Skeletal muscle cell (primary cell): ENCODE measurements at regions not wholly inside any gene's neighbourhood (a gene's known extent, or its start where the extent isn't known, plus 50 kb on each side); places are given as distances from the start of the nearest gene placed in this dataset.
"Not testable (repeated sequence)": the region's sequence is repeated elsewhere in the genome, so short reads cannot be mapped to it uniquely, and the experiment has no call there.

Source experiments
- DNase-seq: peaks from one replicate; pipeline ENCODE4 v3.0.0-alpha.2; 2010; ENCODE audit warnings: low read depth
- H3K4me3 ChIP-seq: 2 replicates; pipeline ENCODE4 v1.5.1; 2011; ENCODE audit warnings: low read depth, mild to moderate bottlenecking, control low read depth, low read length, moderate library complexity

DNA sequence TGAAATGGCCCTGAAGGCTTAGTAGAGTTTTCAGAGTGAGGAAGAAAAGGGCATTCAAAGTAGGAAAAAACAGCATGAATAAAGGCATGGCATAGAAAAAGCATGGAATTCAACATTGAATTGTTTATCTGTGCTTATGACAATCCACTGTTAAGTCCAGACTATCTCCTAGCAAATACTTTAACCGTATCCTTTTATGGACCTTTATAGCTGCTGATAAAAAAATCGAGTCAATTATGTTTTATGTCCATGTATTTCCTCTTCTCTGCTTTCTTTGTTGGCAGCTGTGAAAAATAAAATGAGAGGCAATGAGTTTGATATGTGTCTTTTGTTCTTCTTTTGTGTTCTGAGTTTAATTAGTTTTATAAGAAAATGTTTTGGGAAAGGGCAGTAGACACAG is 70.4 kb downstream of the TDRD15 start:
- no peak for DNase-seq
- H3K4me3 ChIP-seq: no peak overlapping the region

DNA sequence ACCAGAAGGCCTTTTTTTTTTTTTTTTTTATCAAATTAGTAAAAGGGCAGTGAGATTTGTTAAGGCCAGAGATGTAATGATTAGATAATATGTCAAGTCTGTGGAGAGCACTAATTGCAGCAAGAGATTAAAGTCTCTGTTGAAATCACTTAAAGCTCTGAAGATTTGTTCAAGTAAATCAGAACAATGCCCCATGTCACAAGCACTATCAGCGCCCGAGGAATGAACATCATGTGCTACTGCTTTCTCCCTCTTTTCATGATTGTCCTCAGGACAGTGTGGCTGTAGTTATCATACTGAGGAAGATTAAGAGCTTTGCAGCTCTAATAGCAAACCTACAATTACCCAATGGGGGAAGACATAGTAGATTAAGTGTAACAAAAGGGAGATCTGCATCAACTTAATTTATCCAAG is 71.1 kb downstream of the TDRD15 start:
- H3K4me3 ChIP-seq: no peak overlapping the region
- DNase-seq: no peak

DNA sequence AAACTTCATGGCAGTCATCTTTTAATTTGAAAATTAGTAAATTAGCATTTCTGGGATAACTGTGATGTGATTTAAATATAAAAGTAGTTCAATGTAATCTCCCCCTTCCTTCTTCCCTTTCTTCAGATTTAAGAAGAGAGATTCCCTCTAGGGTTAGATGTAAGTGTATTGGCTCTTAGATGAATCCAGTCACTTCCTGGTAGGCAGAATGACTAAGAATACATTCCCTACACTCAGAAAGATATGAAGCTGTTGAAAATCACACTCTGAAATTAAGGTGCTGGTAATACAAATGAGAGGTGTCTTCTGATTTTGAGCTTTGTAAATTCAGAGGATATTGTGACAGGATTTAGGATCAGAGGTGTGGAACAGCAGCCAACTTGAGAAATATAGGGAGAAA is 71.6 kb downstream of the TDRD15 start:
- H3K4me3 ChIP-seq: no peak overlapping the region
- no peak for DNase-seq

DNA sequence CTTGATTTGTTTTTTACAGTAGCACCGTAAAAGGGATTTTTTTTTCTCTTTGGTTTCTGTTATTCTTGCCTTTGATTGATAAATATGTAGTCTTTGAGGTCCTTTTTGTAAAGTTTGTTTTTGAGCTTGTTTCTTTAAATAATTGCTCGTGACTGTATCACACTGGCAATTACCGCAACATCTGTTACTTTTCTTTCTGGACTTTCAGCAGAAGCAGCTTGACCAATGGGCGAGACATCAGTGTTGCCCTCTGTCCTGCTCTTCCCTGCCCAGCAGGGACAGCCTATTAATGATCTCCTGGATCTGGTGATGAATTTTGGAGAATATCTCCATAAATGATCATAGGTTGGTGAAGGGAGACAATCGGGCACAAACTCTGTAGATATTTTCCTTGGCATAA is 74.9 kb downstream of the TDRD15 start:
- no peak overlapping the region for H3K4me3 ChIP-seq
- DNase-seq: no peak

DNA sequence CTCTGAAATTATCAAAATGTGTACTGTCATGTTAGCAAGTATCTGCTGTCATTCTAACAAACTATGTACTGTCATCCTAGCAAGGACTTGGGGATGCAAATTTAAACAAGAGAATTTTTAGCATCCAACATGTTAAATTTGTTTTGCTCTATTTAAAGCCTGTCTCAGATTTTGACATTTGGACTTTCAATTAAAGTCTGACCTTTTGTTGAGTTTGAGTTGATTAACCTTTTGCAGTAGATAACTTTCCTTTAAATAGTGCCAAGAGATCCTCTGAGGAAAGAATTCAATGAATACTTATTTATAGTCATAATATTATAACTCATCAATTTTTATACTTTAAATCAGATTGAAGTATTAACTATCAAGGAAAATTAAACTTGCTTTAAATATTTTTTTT is 80.2 kb downstream of the TDRD15 start:
- no peak for DNase-seq

DNA sequence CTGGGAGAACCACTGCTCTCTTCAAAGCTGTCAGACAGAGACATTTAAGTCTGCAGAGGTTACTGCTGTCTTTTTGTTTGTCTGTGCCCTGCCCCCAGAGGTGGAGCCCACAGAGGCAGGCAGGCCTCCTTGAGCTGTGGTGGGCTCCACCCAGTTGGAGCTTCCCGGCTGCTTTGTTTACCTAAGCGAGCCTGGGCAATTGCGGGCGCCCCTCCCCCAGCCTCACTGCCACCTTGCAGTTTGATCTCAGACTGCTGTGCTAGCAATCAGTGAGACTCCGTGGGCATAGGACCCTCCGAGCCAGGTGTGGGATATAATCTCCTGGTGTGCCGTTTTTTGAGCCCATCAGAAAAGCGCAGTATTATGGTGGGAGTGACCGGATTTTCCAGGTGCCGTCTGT is 90.3 kb downstream of the TDRD15 start:
- H3K4me3 ChIP-seq, DNase-seq: not testable (repeated sequence)

More for the DNA sequence above, 80.2 kb downstream of the TDRD15 start:
- no peak overlapping the region for H3K4me3 ChIP-seq

DNA sequence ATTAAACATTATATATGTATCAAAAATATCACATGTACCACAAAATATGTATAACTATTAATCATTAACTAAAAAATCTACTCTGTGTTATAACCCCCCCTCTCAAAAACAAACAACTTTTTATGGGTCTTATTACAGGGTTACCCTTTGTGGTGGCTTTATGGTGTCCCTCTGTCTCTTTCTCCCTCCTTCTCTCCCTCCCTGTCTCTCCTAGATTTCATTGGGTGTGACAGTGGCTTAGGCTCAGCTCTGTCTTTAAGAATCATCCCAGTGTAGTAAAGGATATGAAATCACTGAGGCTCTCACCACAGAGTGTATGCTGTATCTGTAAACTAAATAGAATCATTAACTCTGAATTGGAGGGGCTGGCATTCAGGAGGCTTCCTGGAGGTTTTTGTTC is 93.7 kb downstream of the TDRD15 start:
- H3K4me3 ChIP-seq: no peak overlapping the region
- DNase-seq: no peak

DNA sequence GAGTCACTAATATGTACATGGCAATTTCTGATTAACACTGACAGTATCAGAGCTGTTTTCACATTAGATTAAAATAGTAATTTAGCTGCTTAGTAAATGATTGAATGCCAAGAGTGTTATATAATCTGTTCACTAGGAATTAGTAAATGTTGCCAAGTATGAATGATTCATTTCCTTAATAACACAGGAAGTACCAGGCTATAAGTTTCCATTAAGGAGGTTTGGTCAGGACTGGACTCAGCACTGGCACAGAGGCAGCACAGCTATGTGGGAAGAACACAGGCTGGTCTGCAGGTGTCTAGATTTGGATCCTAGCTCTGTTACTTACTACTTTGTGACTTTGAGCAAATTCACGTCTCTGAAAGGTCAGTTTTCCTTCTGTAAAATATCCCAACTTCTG is 97.2 kb downstream of the TDRD15 start:
- no peak overlapping the region for H3K4me3 ChIP-seq
- no peak for DNase-seq

DNA sequence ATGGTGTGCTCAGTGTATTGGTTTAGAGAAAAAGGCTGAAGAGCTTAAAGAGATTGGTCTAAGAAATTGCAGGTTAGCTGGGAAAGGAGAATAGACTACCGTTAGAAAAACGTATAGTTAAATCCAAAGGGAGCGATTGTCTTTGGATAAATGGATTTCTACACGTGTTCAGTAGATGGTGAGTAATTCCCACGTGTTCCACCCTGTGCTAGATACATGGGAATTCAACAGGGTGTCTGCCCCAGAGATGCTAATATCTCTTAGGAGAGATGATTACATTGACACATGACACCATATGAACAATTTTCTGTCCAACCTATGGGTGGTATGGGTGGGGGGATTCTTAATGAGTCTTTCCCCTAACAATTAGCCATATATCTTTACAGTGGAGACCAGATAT is 99.8 kb downstream of the TDRD15 start:
- DNase-seq: no peak
- H3K4me3 ChIP-seq: no peak overlapping the region

DNA sequence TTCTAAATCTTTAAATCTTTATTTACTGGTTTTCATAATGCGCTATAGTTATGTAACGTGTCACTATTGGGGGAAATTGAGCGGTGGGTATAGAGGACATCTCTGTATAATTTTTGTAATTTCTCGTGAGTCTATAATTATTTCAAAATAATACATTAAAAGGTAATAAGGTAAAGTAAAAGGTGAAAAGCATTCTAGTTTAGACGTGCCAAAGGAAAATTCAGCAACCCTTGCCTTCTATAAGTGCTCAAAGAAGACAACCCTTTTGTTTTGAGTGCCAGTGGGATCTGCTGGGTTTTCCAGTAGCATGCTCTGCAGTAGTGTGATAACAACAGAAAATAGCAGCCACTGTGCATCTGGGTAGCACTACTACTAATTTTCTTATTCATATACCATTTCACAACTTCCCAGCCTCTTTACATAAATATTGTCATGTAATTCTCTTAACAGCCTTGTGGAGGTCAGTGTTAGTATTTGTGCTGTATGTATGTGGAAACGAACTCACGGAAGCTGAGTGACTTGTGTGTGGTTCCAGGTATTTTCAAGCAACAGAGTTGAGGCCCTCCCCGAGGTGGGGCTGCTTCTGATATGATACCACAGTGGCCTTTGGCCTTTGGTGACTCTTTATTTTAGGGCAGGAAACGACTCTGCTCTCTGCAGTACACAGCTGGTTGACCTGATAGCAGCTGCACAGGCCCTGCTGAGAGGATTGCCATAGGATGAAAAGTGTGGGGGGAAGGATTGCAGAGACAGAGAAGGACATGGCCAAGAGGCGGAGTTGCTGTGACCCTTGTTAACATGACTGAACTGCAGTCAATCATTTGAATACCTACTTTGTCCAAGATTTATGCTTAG is 104.5 kb downstream of the TDRD15 start:
- DNase-seq: no peak
- no peak overlapping the region for H3K4me3 ChIP-seq

DNA sequence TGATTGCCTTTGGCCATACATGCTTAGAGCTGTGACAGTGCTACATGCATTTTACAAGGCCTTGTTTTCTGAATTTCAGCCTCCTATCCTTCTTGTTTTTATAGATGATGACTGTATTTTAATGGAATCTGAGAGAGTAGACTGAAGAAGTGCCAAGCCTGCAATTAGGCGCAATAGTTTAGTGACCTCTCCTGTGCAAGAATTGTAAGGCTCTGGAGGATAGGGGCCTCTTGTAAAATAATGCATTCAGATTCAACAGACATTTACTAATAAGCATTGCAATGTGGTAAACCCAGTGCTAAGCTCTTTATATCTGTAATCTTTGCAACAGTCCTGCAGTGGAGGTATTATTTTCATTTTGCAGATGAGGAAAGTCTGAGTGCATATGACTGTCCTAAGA is 105.5 kb downstream of the TDRD15 start:
- no peak overlapping the region for H3K4me3 ChIP-seq
- DNase-seq: no peak

DNA sequence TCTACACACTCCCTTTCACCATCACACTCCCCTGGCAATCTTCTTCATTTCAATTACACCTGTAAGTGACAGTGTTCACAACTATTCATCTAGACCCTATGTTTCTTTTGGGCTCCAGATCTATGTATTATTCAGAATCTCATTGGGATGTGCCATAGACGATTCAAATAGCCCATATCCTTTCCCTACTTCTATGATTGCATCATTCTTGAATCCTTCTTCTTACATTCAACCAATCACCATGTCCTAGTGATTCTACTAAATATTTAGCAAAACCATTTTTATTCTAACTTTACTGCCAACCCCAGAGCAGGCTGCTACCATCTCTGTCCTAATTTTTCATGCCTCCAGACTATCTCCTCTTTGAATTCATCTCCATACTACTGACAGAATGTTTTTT is 106.4 kb downstream of the TDRD15 start:
- no peak for DNase-seq
- no peak overlapping the region for H3K4me3 ChIP-seq

DNA sequence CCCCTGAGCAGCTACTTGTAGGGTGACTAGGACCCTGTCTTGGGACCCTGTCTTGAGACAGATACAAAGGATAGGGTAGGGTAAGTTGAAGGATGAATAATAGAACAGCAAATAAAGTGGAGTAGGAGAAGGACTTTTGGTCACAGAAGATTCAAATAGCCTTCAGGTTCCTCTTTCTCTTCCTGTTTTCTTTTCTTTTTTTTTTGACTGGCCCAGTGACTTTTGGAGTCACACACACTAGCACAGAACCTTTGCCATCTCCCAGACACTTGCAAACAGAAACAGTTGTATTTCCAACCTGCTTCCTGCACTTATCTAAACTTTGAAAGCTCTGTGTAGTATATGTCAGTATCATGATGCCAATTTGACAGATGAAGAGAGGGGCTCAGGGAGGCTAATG is 108.2 kb downstream of the TDRD15 start:
- DNase-seq: no peak
- no peak overlapping the region for H3K4me3 ChIP-seq

DNA sequence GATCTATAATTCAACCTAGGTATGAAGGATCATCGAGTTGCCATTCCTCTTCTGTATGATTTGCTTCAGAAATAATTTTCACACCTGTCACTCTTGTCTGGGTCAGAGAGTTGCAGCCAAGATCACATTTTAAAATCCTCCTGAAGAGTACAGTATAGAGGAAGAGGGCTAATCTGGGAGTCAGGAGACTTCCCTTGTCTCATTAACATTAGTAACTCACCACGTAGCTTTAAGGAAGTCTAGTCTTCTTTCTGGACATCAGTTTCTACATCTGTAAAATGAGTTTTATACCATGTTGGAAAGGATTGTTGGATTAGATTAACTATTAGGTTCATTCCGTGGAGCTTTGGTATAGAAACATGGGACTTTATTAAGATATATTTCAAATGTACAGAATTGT is 109.4 kb downstream of the TDRD15 start:
- no peak overlapping the region for H3K4me3 ChIP-seq
- no peak for DNase-seq

DNA sequence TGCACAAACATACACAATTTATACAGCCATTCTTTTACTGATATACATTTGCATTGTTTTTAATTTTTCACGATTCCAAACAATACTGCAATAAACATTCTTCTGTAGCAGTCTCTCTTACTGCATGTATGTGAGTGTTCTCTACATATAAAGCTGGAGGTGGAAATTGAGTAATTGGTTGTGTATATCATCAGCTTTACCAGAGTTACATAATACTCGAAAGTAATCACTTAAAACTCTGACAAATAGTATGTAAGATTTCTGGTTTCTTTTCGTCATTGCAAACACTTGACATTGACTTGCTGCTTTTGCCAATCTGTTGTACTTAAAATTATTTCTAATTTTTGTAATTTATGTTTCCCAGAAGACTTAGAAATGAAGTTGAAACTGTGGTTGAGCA is 110.2 kb downstream of the TDRD15 start:
- DNase-seq: no peak
- no peak overlapping the region for H3K4me3 ChIP-seq

DNA sequence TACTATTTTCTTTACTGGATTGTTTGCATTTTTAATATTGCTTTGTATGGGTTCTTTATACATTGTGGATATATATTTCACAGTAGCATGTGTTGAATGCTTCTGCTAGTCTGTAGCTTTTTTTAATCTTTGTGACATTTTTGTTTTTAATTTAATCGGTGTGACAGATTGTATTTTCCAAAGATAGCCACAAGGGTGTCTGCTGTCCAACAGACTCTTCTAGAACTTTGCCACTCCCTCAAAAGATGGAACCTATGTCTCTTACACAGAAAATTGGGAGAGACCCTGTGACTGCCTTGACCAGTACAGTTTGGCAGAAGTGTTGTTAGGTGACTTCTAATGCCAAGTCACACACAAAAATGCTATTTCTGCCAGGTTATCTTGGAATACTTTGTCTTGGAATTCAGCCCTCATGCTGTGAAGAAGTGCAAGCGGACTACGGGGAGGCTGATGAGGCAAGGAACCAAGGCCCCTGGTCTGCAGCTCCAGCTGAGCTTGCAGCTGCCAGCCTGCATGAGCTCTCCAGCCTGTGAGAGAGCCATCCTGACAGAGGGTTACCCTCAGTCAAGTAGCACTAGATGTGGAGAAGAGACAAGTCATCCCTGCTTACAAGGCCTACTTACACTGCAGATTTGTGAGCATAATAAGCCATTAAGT is 110.8 kb downstream of the TDRD15 start:
- DNase-seq: no peak

DNA sequence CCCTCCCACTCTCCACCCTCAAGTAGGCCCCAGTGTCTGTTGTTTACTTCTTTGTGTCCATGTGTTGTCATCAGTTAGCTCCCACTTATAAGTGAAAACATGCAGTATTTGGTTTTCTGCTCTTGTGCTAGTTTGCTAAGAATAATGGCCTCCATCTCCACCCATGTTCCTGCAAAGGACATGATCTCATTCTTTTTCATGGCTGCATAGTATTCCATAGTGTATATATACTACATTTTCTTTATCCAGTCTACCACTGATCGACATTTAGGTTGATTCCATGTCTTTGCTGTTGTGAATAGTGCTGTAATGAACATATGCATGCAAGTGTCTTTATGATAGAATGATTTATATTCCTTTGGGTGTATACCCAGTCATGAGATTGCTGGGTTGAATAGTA is 116.0 kb downstream of the TDRD15 start:
- not testable (repeated sequence) for H3K4me3 ChIP-seq, DNase-seq

More for the DNA sequence above, 110.8 kb downstream of the TDRD15 start:
- no peak overlapping the region for H3K4me3 ChIP-seq

DNA sequence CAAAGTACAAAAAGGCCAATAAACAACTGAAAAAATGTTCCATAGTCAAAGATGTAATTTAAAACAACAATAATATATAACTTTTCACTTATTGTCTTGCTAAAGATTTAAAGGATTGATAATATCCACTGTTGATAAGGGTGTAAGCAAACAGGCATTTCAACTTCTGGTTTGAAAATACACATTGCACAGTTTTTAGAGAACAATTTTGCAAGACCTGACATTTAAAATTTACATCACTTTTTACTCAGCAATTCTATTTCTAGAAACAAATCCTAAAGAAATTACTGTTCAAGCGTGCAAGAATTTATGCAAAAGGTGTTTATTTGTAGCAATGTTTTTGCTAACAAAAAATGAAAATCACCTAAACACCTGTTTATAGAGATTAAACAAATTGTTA is 120.4 kb downstream of the TDRD15 start:
- H3K4me3 ChIP-seq: no peak overlapping the region
- no peak for DNase-seq

DNA sequence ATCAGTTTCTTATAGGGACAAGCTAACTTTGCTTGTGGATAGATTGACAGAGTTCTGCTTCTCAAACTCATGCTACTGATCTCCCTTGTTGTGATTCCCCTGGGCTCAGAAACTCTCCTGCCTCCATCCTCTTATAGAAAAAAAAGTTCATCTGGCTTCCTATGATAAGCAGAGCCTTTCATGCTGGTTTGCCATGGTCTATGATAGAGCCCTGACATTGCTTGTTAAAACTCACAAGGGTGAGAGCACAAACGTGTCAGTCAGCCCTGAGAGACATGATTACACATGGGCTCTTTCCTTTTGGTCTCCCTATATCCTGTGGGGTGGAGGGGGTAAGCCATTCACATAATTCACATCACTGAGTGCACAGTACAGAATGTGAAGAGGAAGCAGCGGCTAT is 121.8 kb downstream of the TDRD15 start:
- no peak for DNase-seq
- no peak overlapping the region for H3K4me3 ChIP-seq

DNA sequence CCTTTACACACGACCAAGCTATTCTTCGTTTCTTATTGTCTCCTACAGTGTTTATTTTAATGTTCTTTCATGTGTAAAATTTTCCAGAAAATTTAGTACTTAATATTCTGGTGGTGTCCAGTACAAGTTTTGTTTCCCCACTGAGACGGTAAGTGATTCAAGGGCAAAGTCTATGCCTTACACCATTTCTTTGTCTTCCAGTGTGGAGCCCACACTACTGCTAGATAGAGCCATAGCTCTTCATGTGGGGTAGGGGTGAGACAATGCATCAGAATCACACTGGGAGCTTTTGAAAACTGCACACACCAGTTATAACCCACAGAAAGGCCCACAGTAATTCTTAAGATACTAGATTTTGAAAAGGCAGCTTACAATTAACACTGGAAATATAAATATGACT is 125.6 kb downstream of the TDRD15 start:
- no peak for DNase-seq
- no peak overlapping the region for H3K4me3 ChIP-seq

DNA sequence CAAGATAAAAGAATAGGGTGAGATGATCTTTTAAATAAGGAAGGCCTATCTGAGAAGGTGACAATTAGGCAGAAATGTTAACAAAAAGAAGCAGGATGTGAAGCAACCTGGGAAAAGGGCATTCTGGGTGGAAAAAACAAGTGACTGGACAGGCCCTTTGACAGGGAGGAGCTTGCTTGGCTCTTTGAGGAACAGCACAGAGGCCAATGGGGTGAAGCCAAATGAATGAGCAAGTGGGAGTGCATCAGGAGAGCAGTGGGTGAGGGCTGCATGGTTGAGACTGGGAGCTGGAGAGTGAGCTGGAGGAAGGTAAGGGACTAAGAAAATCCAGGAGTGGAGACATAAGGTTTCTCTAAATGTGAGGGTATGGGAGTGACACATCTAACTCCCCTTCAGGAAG is 126.9 kb downstream of the TDRD15 start:
- no peak for DNase-seq

More for the DNA sequence above, 126.9 kb downstream of the TDRD15 start:
- H3K4me3 ChIP-seq: no peak overlapping the region
